Karpas-422 (cell line): ENCODE measurements at regions not wholly inside any gene's neighbourhood (a gene's known extent, or its start where the extent isn't known, plus 50 kb on each side); places are given as distances from the start of the nearest gene placed in this dataset.

Source experiments
- DNase-seq: peaks from one replicate; pipeline ENCODE4 v3.0.0-alpha.2; 2015
- H2AFZ ChIP-seq: fragments of 200-600 bp; sonication (generic); 2 replicates; pipeline ENCODE4 v1.6.1; 2014; ENCODE audit warnings: antibody characterized with exemption, low read length, mixed read lengths
- H3K27ac ChIP-seq: fragments of 200-600 bp; sonication (generic); 2 replicates; pipeline ENCODE4 v1.5.1; 2014; ENCODE audit warnings: mild to moderate bottlenecking, low read length, moderate library complexity
- H3K27me3 ChIP-seq: fragments of 200-600 bp; sonication (generic); 2 replicates; pipeline ENCODE4 v1.6.1; 2014; ENCODE audit warnings: low read length, mixed read lengths
- H3K36me3 ChIP-seq: fragments of 200-600 bp; sonication (generic); 2 replicates; pipeline ENCODE4 v1.6.1; 2014; ENCODE audit warnings: low read length, mixed read lengths; ENCODE audit not compliant: insufficient read depth
- H3K4me1 ChIP-seq: fragments of 200-600 bp; sonication (generic); 2 replicates; pipeline ENCODE4 v1.6.1; 2014; ENCODE audit warnings: mild to moderate bottlenecking, low read length, mixed read lengths
- H3K4me2 ChIP-seq: fragments of 200-600 bp; sonication (generic); 2 replicates; pipeline ENCODE4 v1.6.1; 2014; ENCODE audit warnings: low read length, low read depth, mild to moderate bottlenecking; ENCODE audit not compliant: poor library complexity, severe bottlenecking
- H3K4me3 ChIP-seq: fragments of 200-600 bp; sonication (generic); 2 replicates; pipeline ENCODE4 v1.5.1; 2014; ENCODE audit warnings: mild to moderate bottlenecking, antibody characterized with exemption, low read length, mixed read lengths
- H3K79me2 ChIP-seq: fragments of 200-600 bp; sonication (generic); 2 replicates; pipeline ENCODE4 v1.6.1; 2014; ENCODE audit warnings: mild to moderate bottlenecking, low read length, mixed read lengths
- H3K9ac ChIP-seq: fragments of 200-600 bp; sonication (generic); 2 replicates; pipeline ENCODE4 v1.6.0; 2014; ENCODE audit warnings: low read length
- H3K9me2 ChIP-seq: fragments of 200-600 bp; sonication (generic), shearing (Covaris generic); replicated peaks from 2 replicates; pipeline ENCODE4 v1.6.0; 2014; ENCODE audit warnings: mild to moderate bottlenecking, low read length, moderate library complexity; ENCODE audit not compliant: insufficient read depth
- H3K9me3 ChIP-seq: fragments of 300-700, 200-600 bp; sonication (generic); 2 replicates; pipeline ENCODE4 v1.6.1; 2014; ENCODE audit warnings: low read length, mixed read lengths
- H4K20me1 ChIP-seq: fragments of 200-600 bp; sonication (generic); 2 replicates; pipeline ENCODE4 v1.6.1; 2014; ENCODE audit warnings: mild to moderate bottlenecking, antibody characterized with exemption, low read length, low read depth; ENCODE audit not compliant: insufficient read depth

DNA sequence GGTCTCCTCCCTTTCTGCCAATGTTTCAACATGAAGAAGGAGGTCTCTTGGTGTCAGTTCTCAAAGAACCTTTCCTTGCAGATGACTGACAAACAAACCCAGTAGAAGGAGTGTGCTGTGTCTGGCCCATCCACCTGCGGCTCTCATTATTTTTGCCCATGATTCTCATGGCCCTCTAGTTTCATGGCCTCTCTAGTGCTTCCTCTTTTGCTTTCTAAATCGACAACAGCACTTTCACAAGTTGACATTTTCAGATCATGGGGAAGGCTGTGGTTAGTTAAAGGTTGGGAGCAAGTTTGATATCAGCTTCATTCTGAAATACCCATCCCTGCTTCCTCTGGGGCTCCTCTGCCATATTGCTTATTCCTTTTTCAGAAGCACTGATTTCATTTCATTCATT, 805.2 kb downstream of the SLC4A3 start:
- no peak for DNase-seq
- H3K4me1 ChIP-seq, result peaks cover 8% of the 10 kb centered on the region
- no peak overlapping the region for H3K27ac ChIP-seq
- no peaks in the 10 kb centered on the region for H3K9me3 ChIP-seq
- no peak overlapping the region for H2AFZ ChIP-seq
- H3K4me2 ChIP-seq, result no peak overlapping the region
- no peaks in the 10 kb centered on the region; the same call in 1 of the 2 replicates for H3K9me2 ChIP-seq
- H3K79me2 ChIP-seq, result no peaks in the 10 kb centered on the region
- H4K20me1 ChIP-seq, result no peaks in the 10 kb centered on the region
- H3K4me3 ChIP-seq, result no peak overlapping the region
- H3K27me3 ChIP-seq, result no peaks in the 10 kb centered on the region
- no peak overlapping the region for H3K9ac ChIP-seq
- no peaks in the 10 kb centered on the region for H3K36me3 ChIP-seq

DNA sequence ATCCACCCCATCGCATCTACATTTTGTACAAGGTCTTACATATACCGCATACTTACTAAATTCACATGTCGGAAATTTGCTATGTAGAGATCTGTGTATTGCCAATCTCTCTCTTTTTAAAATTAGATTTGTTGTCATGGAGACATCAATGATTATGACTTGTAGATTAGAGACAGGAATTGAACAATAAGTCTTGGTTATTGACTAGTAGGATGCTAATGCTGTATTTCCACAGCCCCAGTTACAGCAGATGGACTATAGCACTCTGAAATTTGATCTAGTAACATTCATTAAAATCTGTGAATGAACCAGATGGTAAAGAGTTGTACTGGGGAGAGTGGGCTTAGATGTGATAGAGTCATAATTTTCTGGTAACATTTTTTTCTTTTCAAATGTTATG, 805.7 kb downstream of the SLC4A3 start:
- H3K36me3 ChIP-seq, result no peaks in the 10 kb centered on the region
- H3K4me2 ChIP-seq, result no peak overlapping the region
- H3K4me1 ChIP-seq, result peaks cover 8% of the 10 kb centered on the region
- H3K4me3 ChIP-seq, result no peak overlapping the region
- no peaks in the 10 kb centered on the region for H4K20me1 ChIP-seq
- DNase-seq, result no peak
- no peaks in the 10 kb centered on the region for H3K27me3 ChIP-seq
- no peaks in the 10 kb centered on the region; the same call in 1 of the 2 replicates for H3K9me2 ChIP-seq
- H3K27ac ChIP-seq, result no peak overlapping the region
- H3K9me3 ChIP-seq, result no peaks in the 10 kb centered on the region
- H2AFZ ChIP-seq, result no peak overlapping the region
- no peaks in the 10 kb centered on the region for H3K79me2 ChIP-seq
- no peak overlapping the region for H3K9ac ChIP-seq

DNA sequence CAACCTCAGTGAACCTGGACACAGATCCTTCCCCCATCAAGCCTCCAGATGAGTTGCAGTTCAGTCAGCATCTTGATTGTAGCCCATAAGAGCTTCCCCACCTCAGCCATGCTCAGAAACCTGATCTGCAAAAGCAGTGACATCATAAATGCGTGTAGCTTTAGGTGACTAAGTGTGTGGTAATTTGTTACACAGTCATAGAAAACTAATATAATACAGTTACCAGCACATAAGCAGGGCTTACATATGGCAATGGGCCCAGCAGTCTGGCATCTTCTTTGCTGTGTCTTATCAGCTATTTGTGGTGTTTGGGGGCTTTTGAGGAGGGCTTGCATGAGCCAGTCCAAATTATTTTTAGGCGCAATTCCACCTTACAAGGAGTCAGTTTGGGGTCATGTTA, 807.0 kb downstream of the SLC4A3 start:
- no peaks in the 10 kb centered on the region for H3K79me2 ChIP-seq
- H3K36me3 ChIP-seq, result no peaks in the 10 kb centered on the region
- H3K27ac ChIP-seq, result no peak overlapping the region
- no peaks in the 10 kb centered on the region for H4K20me1 ChIP-seq
- H3K4me2 ChIP-seq, result no peak overlapping the region
- no peaks in the 10 kb centered on the region for H3K9me3 ChIP-seq
- H2AFZ ChIP-seq, result no peak overlapping the region
- DNase-seq, result no peak
- no peak overlapping the region for H3K9ac ChIP-seq
- H3K4me1 ChIP-seq, result peaks cover 8% of the 10 kb centered on the region
- H3K4me3 ChIP-seq, result no peak overlapping the region
- no peaks in the 10 kb centered on the region; the same call in 1 of the 2 replicates for H3K9me2 ChIP-seq
- no peaks in the 10 kb centered on the region for H3K27me3 ChIP-seq

DNA sequence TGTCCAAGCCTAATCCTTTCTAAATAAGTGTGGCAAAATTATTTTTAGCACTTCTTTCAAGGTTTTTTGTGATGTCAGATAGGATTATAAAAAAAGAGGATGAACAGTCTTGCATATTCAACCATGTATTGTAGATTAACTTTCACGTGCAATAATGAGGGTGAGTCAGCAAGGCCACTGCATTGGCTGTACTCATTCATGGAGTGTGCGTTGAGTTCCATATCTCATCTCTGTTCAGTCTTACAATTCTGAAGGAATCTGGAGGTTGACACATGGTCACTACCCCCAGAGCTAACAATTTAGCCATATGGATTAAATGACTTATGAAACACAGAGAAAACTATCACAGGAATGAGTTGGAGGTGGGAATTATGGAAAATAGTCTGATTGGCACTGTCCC, 810.5 kb downstream of the SLC4A3 start:
- H3K36me3 ChIP-seq, result no peaks in the 10 kb centered on the region
- H3K9me2 ChIP-seq, result no peaks in the 10 kb centered on the region
- H3K9ac ChIP-seq, result no peak overlapping the region
- no peak overlapping the region for H3K4me2 ChIP-seq
- H3K79me2 ChIP-seq, result no peaks in the 10 kb centered on the region
- no peaks in the 10 kb centered on the region for H4K20me1 ChIP-seq
- no peaks in the 10 kb centered on the region for H3K27me3 ChIP-seq
- no peak overlapping the region for H3K27ac ChIP-seq
- DNase-seq, result no peak
- H3K4me1 ChIP-seq, result no peaks in the 10 kb centered on the region
- no peak overlapping the region for H3K4me3 ChIP-seq
- H2AFZ ChIP-seq, result no peak overlapping the region
- H3K9me3 ChIP-seq, result no peaks in the 10 kb centered on the region

DNA sequence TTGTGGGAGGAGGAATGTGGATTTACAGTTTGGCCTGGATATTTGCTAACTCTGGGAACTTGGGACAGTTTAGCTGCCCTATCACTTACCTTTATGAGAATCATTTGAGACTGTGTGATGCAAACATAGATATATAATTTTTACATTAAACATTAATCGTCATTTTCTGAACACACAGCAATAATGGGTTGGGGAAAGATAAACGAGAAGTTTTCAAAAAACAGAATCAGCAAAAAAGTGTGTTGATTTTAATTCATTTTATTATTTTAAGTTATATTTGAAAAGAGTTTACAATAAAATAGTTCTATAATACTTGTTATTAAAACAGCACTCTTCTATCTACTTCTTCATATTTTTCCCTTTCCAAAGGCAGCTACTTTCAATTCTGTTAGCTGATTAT, 813.3 kb downstream of the SLC4A3 start:
- Histone ChIP-seq H3K27ac (no peak overlapping the region), H3K4me2 (no peak overlapping the region), H3K27me3 (no peaks in the 10 kb centered on the region), H3K36me3 (no peaks in the 10 kb centered on the region), H3K9ac (no peak overlapping the region), H3K4me3 (no peak overlapping the region), H3K9me2 (no peaks in the 10 kb centered on the region), H3K4me1 (no peaks in the 10 kb centered on the region), H2AFZ (no peak overlapping the region), H3K79me2 (no peaks in the 10 kb centered on the region), H3K9me3 (no peaks in the 10 kb centered on the region), H4K20me1 (no peaks in the 10 kb centered on the region)
- no peak for DNase-seq

DNA sequence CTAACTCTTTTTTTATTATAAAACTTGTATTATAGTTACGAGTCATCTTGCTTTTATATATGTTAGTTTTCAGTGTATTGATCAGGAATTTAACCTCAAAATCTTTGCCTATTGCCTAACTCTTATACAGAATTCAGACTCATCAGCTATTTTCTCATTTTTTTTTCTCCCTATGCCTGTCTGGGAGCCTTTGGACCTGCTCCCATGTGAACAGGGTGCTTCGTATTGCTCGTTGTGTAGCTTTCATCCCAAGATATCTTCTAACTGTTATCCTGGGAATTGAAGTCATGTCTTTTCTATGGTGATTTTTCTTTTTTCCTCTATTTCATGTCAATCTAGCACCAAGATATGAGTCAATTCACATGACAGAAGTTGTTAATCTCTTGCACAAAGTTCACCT, 814.0 kb downstream of the SLC4A3 start:
- Histone ChIP-seq H3K27me3 (no peaks in the 10 kb centered on the region), H3K9me2 (no peaks in the 10 kb centered on the region), H3K4me1 (no peaks in the 10 kb centered on the region), H3K4me3 (no peak overlapping the region), H3K27ac (no peak overlapping the region), H4K20me1 (no peaks in the 10 kb centered on the region), H2AFZ (no peak overlapping the region), H3K79me2 (no peaks in the 10 kb centered on the region), H3K9ac (no peak overlapping the region), H3K9me3 (no peaks in the 10 kb centered on the region), H3K36me3 (no peaks in the 10 kb centered on the region), H3K4me2 (no peak overlapping the region)
- DNase-seq, result no peak

DNA sequence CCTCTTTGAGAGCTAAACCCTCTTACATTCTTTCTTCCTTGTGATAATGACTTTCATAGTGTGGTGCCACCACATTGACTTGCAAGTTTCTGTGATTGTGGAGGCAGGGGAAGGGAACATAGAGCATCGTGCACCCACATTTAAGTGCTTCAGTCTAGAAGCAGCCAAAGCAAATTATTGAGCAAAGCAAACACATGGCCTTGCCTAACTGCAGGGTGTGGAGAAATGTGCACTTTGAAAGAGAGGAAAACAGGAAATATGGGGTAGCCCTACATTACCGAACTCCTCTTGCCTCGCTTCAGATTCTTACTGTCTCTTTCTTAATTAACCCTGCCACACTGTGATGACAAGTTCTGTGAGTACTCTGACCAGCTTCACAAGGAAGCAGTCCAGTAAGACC, 814.6 kb downstream of the SLC4A3 start:
- Histone ChIP-seq H3K79me2 (no peaks in the 10 kb centered on the region), H3K9me3 (no peaks in the 10 kb centered on the region), H3K4me2 (no peak overlapping the region), H3K27ac (no peak overlapping the region), H2AFZ (no peak overlapping the region), H4K20me1 (no peaks in the 10 kb centered on the region), H3K36me3 (no peaks in the 10 kb centered on the region), H3K9me2 (no peaks in the 10 kb centered on the region; the same call in 1 of the 2 replicates), H3K27me3 (no peaks in the 10 kb centered on the region), H3K9ac (no peak overlapping the region), H3K4me1 (no peaks in the 10 kb centered on the region), H3K4me3 (no peak overlapping the region)
- DNase-seq, result no peak

DNA sequence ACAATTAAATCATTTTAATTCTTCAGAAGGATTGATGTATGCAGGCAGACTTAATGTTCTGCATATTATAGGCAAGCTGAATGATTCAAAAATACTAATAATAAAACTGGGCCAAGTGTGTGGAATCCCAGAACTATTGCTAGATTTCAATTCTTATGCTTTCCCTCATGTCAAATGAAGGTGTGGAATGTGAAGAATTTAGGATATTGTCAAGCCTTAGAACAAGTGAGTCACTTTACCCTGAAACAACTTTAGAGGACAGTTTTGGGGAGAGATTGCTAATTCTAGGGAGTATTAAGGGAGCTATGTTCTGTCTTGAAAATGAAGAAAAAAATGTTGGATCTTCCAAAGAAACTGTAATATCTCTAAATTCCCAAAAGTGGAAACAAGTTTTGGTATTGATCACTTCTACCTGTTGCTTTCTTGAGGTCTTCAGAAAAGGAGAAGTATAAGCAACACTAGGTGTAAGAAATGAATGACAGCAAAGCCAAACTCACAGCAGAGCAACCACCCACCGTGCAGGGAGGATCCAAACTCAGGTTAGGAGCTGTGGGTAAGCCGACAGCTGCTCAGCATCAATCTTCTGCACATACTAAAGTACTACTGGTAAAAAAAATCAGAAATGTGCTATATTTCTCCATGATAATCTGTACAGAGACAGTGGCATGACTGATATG, 818.1 kb downstream of the SLC4A3 start:
- H3K36me3 ChIP-seq, result no peaks in the 10 kb centered on the region
- H2AFZ ChIP-seq, result no peak overlapping the region
- no peaks in the 10 kb centered on the region for H3K9me3 ChIP-seq
- H3K4me2 ChIP-seq, result no peak overlapping the region
- H3K27ac ChIP-seq, result no peak overlapping the region
- no peaks in the 10 kb centered on the region for H3K79me2 ChIP-seq
- no peaks in the 10 kb centered on the region for H3K4me1 ChIP-seq
- no peak for DNase-seq
- no peak overlapping the region for H3K9ac ChIP-seq
- H3K9me2 ChIP-seq, result no peaks in the 10 kb centered on the region; the same call in none of the 2 replicates
- no peak overlapping the region for H3K4me3 ChIP-seq
- no peaks in the 10 kb centered on the region for H4K20me1 ChIP-seq
- no peaks in the 10 kb centered on the region for H3K27me3 ChIP-seq
